ENCODE measurements at regions not wholly inside any gene's neighbourhood (a gene's known extent, or its start where the extent isn't known, plus 50 kb on each side); places are given as distances from the start of the nearest gene placed in this dataset.

DNA sequence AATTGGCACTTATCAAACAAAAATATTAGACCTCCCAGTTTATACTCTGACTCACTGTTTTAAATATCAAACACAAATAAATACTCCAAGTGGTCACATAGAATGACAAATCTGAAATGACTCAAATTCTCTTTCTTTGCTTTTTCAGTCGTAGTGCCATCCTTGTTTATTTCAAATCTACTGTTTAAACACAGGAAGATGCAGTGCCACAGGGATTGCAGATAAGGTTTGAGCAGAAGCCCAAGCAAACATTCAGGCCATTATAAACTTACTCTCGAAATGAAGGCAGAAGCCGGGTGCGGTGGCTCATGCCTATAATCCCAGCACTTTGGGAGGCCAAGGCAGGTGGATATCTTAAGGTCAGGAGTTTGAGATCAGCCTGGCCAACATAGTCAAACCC, 255.4 kb upstream of the PLXNA2 start:
- H3K9me3 ChIP-seq (ENCODE audit: insufficient read depth, low read depth, low read length), result no peaks in the 10 kb centered on the region
- no peak overlapping the region for H3K27ac ChIP-seq (ENCODE audit: low read depth, low read length)
- no peak overlapping the region for H3K4me3 Mint-ChIP-seq (ENCODE audit: unreplicated experiment)
- TF ChIP-seq, protein P1, sequence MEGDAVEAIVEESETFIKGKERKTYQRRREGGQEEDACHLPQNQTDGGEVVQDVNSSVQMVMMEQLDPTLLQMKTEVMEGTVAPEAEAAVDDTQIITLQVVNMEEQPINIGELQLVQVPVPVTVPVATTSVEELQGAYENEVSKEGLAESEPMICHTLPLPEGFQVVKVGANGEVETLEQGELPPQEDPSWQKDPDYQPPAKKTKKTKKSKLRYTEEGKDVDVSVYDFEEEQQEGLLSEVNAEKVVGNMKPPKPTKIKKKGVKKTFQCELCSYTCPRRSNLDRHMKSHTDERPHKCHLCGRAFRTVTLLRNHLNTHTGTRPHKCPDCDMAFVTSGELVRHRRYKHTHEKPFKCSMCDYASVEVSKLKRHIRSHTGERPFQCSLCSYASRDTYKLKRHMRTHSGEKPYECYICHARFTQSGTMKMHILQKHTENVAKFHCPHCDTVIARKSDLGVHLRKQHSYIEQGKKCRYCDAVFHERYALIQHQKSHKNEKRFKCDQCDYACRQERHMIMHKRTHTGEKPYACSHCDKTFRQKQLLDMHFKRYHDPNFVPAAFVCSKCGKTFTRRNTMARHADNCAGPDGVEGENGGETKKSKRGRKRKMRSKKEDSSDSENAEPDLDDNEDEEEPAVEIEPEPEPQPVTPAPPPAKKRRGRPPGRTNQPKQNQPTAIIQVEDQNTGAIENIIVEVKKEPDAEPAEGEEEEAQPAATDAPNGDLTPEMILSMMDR (IDR thresholded peaks at IDR 0.05; ENCODE audit: insufficient read depth, low read depth, low read length), result no peak
- no peak for TF ChIP-seq EZH2 (IDR thresholded peaks at IDR 0.05; ENCODE audit: insufficient read depth, low read length)
- H4K20me1 ChIP-seq (ENCODE audit: insufficient read depth, low read length), result no peaks in the 10 kb centered on the region
- H3K4me1 ChIP-seq (ENCODE audit: insufficient read depth, low read length), result no peaks in the 10 kb centered on the region
- H3K36me3 Mint-ChIP-seq (ENCODE audit: low read depth, unreplicated experiment), result no peaks in the 10 kb centered on the region
- H3K4me1 Mint-ChIP-seq (ENCODE audit: low read depth, unreplicated experiment), result no peaks in the 10 kb centered on the region
- no peak overlapping the region for H3K4me2 ChIP-seq (ENCODE audit: low read length)
- no peaks in the 10 kb centered on the region for H3K79me2 ChIP-seq (ENCODE audit: insufficient read depth, low read length)
- no peak for FAIRE-seq
- no peaks in the 10 kb centered on the region for H3K9me3 Mint-ChIP-seq (ENCODE audit: unreplicated experiment)
- H3K27ac Mint-ChIP-seq (ENCODE audit: unreplicated experiment), result no peak overlapping the region
- no peak overlapping the region for H3K4me3 ChIP-seq (ENCODE audit: insufficient read depth, low read depth, low read length)
- no peaks in the 10 kb centered on the region for H3K27me3 ChIP-seq (ENCODE audit: insufficient read depth, low read length)
- H3K36me3 ChIP-seq (ENCODE audit: insufficient read depth, low read length), result no peaks in the 10 kb centered on the region
- no peak for DNase-seq (ENCODE audit: low read depth)
- peaks cover 10% of the 10 kb centered on the region for H3K27me3 Mint-ChIP-seq (ENCODE audit: low read depth, unreplicated experiment)
- no peak overlapping the region for H2AFZ ChIP-seq (ENCODE audit: low read depth, low read length)
- no peak overlapping the region for H3K9ac ChIP-seq (ENCODE audit: low read length)

DNA sequence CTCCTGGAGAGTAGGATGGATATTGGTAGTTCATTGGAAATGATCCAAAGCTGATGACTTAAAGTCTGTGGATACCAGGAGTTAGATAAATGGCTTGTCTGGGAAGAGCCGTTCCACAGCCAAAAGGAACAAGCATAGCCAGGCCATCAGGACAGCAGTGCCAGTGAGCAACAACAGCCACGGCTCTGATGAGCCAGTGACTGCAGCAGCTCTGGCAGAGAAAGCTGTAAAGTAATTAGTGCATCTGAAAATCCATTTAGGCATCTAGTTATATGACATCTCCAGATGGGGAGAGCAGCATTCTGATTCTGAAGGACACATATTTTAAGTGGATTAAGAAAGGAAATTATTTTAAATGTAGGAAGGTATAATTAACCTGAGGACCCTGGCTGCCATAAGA, 256.2 kb upstream of the PLXNA2 start:
- Histone ChIP-seq H3K4me2 (ENCODE audit: low read length) (no peak overlapping the region), H3K4me3 (ENCODE audit: insufficient read depth, low read depth, low read length) (no peak overlapping the region), H3K4me1 (ENCODE audit: insufficient read depth, low read length) (no peaks in the 10 kb centered on the region), H3K36me3 (ENCODE audit: insufficient read depth, low read length) (no peaks in the 10 kb centered on the region), H3K27me3 (ENCODE audit: insufficient read depth, low read length) (no peaks in the 10 kb centered on the region), H3K27ac (ENCODE audit: low read depth, low read length) (no peak overlapping the region), H3K9me3 (ENCODE audit: insufficient read depth, low read depth, low read length) (no peaks in the 10 kb centered on the region), H4K20me1 (ENCODE audit: insufficient read depth, low read length) (no peaks in the 10 kb centered on the region), H3K79me2 (ENCODE audit: insufficient read depth, low read length) (no peaks in the 10 kb centered on the region), H2AFZ (ENCODE audit: low read depth, low read length) (no peak overlapping the region), H3K9ac (ENCODE audit: low read length) (no peak overlapping the region)
- Mint-ChIP-seq H3K9me3 (ENCODE audit: unreplicated experiment) (no peaks in the 10 kb centered on the region), H3K4me3 (ENCODE audit: unreplicated experiment) (no peak overlapping the region), H3K36me3 (ENCODE audit: low read depth, unreplicated experiment) (no peaks in the 10 kb centered on the region), H3K4me1 (ENCODE audit: low read depth, unreplicated experiment) (no peaks in the 10 kb centered on the region), H3K27ac (ENCODE audit: unreplicated experiment) (no peak overlapping the region), H3K27me3 (ENCODE audit: low read depth, unreplicated experiment) (peaks cover 10% of the 10 kb centered on the region)
- TF ChIP-seq, protein P1 (IDR thresholded peaks at IDR 0.05; ENCODE audit: insufficient read depth, low read depth, low read length), result no peak
- no peak for TF ChIP-seq EZH2 (IDR thresholded peaks at IDR 0.05; ENCODE audit: insufficient read depth, low read length)
- DNase-seq (ENCODE audit: low read depth) (no peak), FAIRE-seq (no peak)

DNA sequence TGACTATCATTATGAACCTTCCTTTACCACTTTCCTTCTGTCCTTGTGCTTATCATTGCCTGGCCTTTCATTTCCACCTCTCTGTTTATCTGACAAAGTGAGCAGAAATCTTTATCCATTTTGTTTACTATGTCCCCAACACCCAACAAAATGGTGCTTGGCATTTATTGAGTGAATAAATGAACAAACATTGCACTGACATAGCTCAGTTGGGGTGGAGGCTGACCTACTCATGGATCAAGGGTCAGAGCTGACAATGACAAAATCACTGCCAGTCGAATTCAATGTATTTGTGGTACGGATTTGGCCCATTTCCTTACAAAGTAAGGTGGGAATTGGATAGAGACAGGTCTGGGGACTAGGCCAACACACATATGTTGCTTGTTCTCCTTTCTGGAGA, 257.4 kb upstream of the PLXNA2 start:
- Histone ChIP-seq H3K4me1 (ENCODE audit: insufficient read depth, low read length) (no peaks in the 10 kb centered on the region), H3K9me3 (ENCODE audit: insufficient read depth, low read depth, low read length) (no peaks in the 10 kb centered on the region), H3K4me2 (ENCODE audit: low read length) (no peak overlapping the region), H3K79me2 (ENCODE audit: insufficient read depth, low read length) (no peaks in the 10 kb centered on the region), H3K27me3 (ENCODE audit: insufficient read depth, low read length) (no peaks in the 10 kb centered on the region), H3K36me3 (ENCODE audit: insufficient read depth, low read length) (no peaks in the 10 kb centered on the region), H3K4me3 (ENCODE audit: insufficient read depth, low read depth, low read length) (no peak overlapping the region), H3K27ac (ENCODE audit: low read depth, low read length) (no peak overlapping the region), H2AFZ (ENCODE audit: low read depth, low read length) (no peak overlapping the region), H4K20me1 (ENCODE audit: insufficient read depth, low read length) (no peaks in the 10 kb centered on the region), H3K9ac (ENCODE audit: low read length) (no peak overlapping the region)
- Mint-ChIP-seq H3K27ac (ENCODE audit: unreplicated experiment) (no peak overlapping the region), H3K36me3 (ENCODE audit: low read depth, unreplicated experiment) (no peaks in the 10 kb centered on the region), H3K27me3 (ENCODE audit: low read depth, unreplicated experiment) (peaks cover 10% of the 10 kb centered on the region), H3K4me1 (ENCODE audit: low read depth, unreplicated experiment) (no peaks in the 10 kb centered on the region), H3K9me3 (ENCODE audit: unreplicated experiment) (no peaks in the 10 kb centered on the region), H3K4me3 (ENCODE audit: unreplicated experiment) (no peak overlapping the region)
- FAIRE-seq (no peak), DNase-seq (ENCODE audit: low read depth) (no peak)
- TF ChIP-seq EZH2 (IDR thresholded peaks at IDR 0.05; ENCODE audit: insufficient read depth, low read length), result no peak
- TF ChIP-seq, protein P1 (IDR thresholded peaks at IDR 0.05; ENCODE audit: insufficient read depth, low read depth, low read length), result no peak
